ENCODE measurements at regions not wholly inside any gene's neighbourhood (a gene's known extent, or its start where the extent isn't known, plus 50 kb on each side); places are given as distances from the start of the nearest gene placed in this dataset.
A peak's percentile ranks its signal among the peaks of the same experiment; 100 is the strongest.

DNA sequence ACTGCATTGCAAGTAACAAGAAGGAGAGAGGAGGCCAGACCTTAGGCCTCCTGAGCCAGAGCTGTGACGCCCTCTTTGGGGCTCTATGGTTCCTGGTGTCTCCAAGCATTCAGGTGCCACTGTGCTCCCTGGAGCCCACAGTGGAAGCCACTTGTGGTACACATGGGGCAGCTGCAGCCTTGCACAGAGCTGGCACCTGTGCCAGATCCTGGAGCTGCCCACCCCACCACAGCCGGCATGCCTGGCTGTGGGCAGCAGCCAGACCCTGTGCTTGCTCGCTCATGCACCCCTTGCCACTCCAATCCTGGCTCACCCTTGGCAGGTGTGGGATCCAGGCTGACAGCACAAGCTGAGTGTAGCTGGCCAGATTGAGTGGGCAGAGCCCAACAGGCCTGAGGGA is 173.8 kb upstream of the SMIM30 start:
- Histone ChIP-seq H3K36me3 (ENCODE audit: control insufficient read depth, insufficient read depth, low read length) (no peaks in the 10 kb centered on the region), H3K4me2 (ENCODE audit: low read depth, low read length) (no peak overlapping the region), H3K56ac (ENCODE audit: extremely low read depth, insufficient read depth, low read length) (no peak overlapping the region), H4K20me1 (ENCODE audit: insufficient read depth, low read length) (no peaks in the 10 kb centered on the region), H2BK5ac (ENCODE audit: low read depth, low read length, poor library complexity, severe bottlenecking) (no peak overlapping the region), H3K14ac (replicated peaks; ENCODE audit: low read depth, low read length) (0 out of 2 replicates have a peak overlapping the region, but pooled peaks have one; percentile 22), H2BK15ac (ENCODE audit: low read depth, low read length) (no peak overlapping the region), H3K23ac (ENCODE audit: low read depth, low read length) (no peak overlapping the region), H3K4me3 (ENCODE audit: insufficient read depth, low read depth, low read length) (no peak overlapping the region), H2BK120ac (ENCODE audit: low read depth, low read length) (no peak overlapping the region), H2BK20ac (ENCODE audit: low read depth, low read length) (0 out of 2 replicates have a peak overlapping the region, but pooled peaks have one; percentile 14), H3K27me3 (ENCODE audit: control insufficient read depth, insufficient read depth, low read length) (no peaks in the 10 kb centered on the region), H2AK5ac (ENCODE audit: low read depth, low read length) (no peak overlapping the region), H3K79me1 (ENCODE audit: low read depth in 1 of 2, low read length in 2 of 2) (no peaks in the 10 kb centered on the region), H3K4ac (ENCODE audit: low read depth, low read length) (no peak overlapping the region), H2AK9ac (replicated peaks; ENCODE audit: low read depth, low read length, poor library complexity) (peak overlapping the region; percentile 78), H3K4me1 (ENCODE audit: control insufficient read depth, insufficient read depth, low read length) (no peaks in the 10 kb centered on the region), H3K18ac (ENCODE audit: low read depth, low read length) (no peak overlapping the region), H4K8ac (ENCODE audit: low read depth in 2 of 2, low read length in 2 of 2) (no peak overlapping the region), H3K9ac (ENCODE audit: low read depth, low read length) (no peak overlapping the region), H3K9me3 (ENCODE audit: control insufficient read depth, insufficient read depth, low read length) (no peaks in the 10 kb centered on the region), H4K5ac (ENCODE audit: low read depth, low read length) (no peak overlapping the region), H2AFZ (replicated peaks; ENCODE audit: low read length, poor library complexity) (peak overlapping the region; percentile 63), H3K9me1 (ENCODE audit: insufficient read depth, low read length) (peaks cover 6% of the 10 kb centered on the region; the same call in 1 of the 2 replicates), H4K91ac (ENCODE audit: insufficient read depth, low read depth, low read length) (no peak overlapping the region), H3K27ac (ENCODE audit: insufficient read depth, low read length) (no peak overlapping the region)
- TF ChIP-seq RFX5 (IDR thresholded peaks at IDR 0.05; ENCODE audit: low read depth, low read length) (no peak), SMC3 (IDR thresholded peaks at IDR 0.05; ENCODE audit: low read depth, low read length) (no peak), NFE2L2 (IDR thresholded peaks at IDR 0.05; ENCODE audit: low read depth, low read length) (no peak), POLR2A (IDR thresholded peaks at IDR 0.05; ENCODE audit: low read depth, low read length) (no peak), MAZ (IDR thresholded peaks at IDR 0.05; ENCODE audit: borderline replicate concordance, low read depth, low read length) (no peak), CHD1 (IDR thresholded peaks at IDR 0.05; ENCODE audit: low read depth, low read length) (no peak), MXI1 (IDR thresholded peaks at IDR 0.05; ENCODE audit: borderline replicate concordance, low read depth, low read length) (no peak), BHLHE40 (IDR thresholded peaks at IDR 0.05; ENCODE audit: low read depth, low read length) (no peak), MAFK (IDR thresholded peaks at IDR 0.05; ENCODE audit: low read depth, low read length) (no peak), FOS (IDR thresholded peaks at IDR 0.05; ENCODE audit: low read depth, low read length) (no peak), RCOR1 (IDR thresholded peaks at IDR 0.05; ENCODE audit: insufficient replicate concordance, low read length) (no peak), CEBPB (IDR thresholded peaks at IDR 0.05; ENCODE audit: low read depth, low read length) (no peak), CTCF (conservative IDR thresholded peaks at IDR 0.05; ENCODE audit: low read depth, low read length) (no peak), RAD21 (IDR thresholded peaks at IDR 0.05; ENCODE audit: low read length) (no peak)
- TF ChIP-seq, protein P1, sequence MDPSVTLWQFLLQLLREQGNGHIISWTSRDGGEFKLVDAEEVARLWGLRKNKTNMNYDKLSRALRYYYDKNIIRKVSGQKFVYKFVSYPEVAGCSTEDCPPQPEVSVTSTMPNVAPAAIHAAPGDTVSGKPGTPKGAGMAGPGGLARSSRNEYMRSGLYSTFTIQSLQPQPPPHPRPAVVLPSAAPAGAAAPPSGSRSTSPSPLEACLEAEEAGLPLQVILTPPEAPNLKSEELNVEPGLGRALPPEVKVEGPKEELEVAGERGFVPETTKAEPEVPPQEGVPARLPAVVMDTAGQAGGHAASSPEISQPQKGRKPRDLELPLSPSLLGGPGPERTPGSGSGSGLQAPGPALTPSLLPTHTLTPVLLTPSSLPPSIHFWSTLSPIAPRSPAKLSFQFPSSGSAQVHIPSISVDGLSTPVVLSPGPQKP (IDR thresholded peaks at IDR 0.05; ENCODE audit: borderline replicate concordance, low read depth, low read length): no peak
- TF ChIP-seq, protein P2, sequence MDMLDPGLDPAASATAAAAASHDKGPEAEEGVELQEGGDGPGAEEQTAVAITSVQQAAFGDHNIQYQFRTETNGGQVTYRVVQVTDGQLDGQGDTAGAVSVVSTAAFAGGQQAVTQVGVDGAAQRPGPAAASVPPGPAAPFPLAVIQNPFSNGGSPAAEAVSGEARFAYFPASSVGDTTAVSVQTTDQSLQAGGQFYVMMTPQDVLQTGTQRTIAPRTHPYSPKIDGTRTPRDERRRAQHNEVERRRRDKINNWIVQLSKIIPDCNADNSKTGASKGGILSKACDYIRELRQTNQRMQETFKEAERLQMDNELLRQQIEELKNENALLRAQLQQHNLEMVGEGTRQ (IDR thresholded peaks at IDR 0.05; ENCODE audit: low read depth, low read length): no peak
- BruUV-seq (replicated peaks): no TSS peak
- ATAC-seq (ENCODE audit: low read depth) (no peak), DNase-seq (no peak)
- ChIA-PET CTCF (no interaction called here), POLR2A (ENCODE audit: unreplicated experiment) (no interaction called here)
- in situ Hi-C loops (cut with MboI; ENCODE audit: low sequenced_read_pairs): loop anchor here (25.0 kb wide), 1 partner anchor 280 kb away; no protein-coding TSS in a partner anchor
- WGBS, 2 experiments (ENCODE audit: extremely low coverage in 2 of 2, insufficient read length in 1 of 2): no CpG with 5 or more reads among the region's 3 CpGs
- dilution Hi-C loops (cut with HindIII; ENCODE audit: low sequenced_read_pairs, unreplicated experiment): no loop called here
- intact Hi-C loops (cut with micrococcal nuclease): no loop called here

Measured in IMR-90 (cell line).